Trophoblast cell (in vitro differentiated cells and primary cell): ENCODE measurements at regions not wholly inside any gene's neighbourhood (a gene's known extent, or its start where the extent isn't known, plus 50 kb on each side); places are given as distances from the start of the nearest gene placed in this dataset.

Experiments
- DNase-seq, 2 donors: peaks; one replicate each; pipeline ENCODE4 v3.0.0-alpha.2; 2016
- H2AFZ ChIP-seq: 2 replicates; pipeline ENCODE4 v1.6.1; 2013; ENCODE audit warnings: low read length, moderate library complexity, mild to moderate bottlenecking; ENCODE audit not compliant: insufficient read depth, poor library complexity
- H2AK5ac ChIP-seq: 2 replicates; pipeline ENCODE4 v1.6.1; 2013; ENCODE audit warnings: mild to moderate bottlenecking, low read length
- H2BK120ac ChIP-seq: 2 replicates; pipeline ENCODE4 v1.6.1; 2013; ENCODE audit warnings: low read length, mild to moderate bottlenecking, moderate library complexity; ENCODE audit not compliant: insufficient read depth, poor library complexity
- H2BK12ac ChIP-seq: 2 replicates; pipeline ENCODE4 v1.6.1; 2013; ENCODE audit warnings: mild to moderate bottlenecking, low read length, moderate library complexity
- H2BK5ac ChIP-seq: 2 replicates; pipeline ENCODE4 v1.6.1; 2013; ENCODE audit warnings: low read length, low read depth, moderate library complexity, mild to moderate bottlenecking; ENCODE audit not compliant: poor library complexity
- H3K14ac ChIP-seq: 2 replicates; pipeline ENCODE4 v1.6.1; 2013; ENCODE audit warnings: mild to moderate bottlenecking, low read length
- H3K18ac ChIP-seq: 2 replicates; pipeline ENCODE4 v1.6.1; 2013; ENCODE audit warnings: mild to moderate bottlenecking, low read length
- H3K23ac ChIP-seq: 2 replicates; pipeline ENCODE4 v1.6.1; 2013; ENCODE audit warnings: low read length
- H3K27ac ChIP-seq: 2 replicates; pipeline ENCODE4 v1.5.1; 2013; ENCODE audit warnings: low read depth, mild to moderate bottlenecking, inconsistent platforms, low read length, moderate library complexity
- H3K27me3 ChIP-seq: 2 replicates; pipeline ENCODE4 v1.6.1; 2013; ENCODE audit warnings: inconsistent platforms, mild to moderate bottlenecking, low read length, moderate library complexity; ENCODE audit not compliant: insufficient read depth
- H3K36me3 ChIP-seq, 2 experiments: 1 replicate in 1 of 2; 2 replicates in 1 of 2; pipeline ENCODE4 v1.6.1; 2013; ENCODE audit warnings: low read length in 2 of 2, mild to moderate bottlenecking in 2 of 2, moderate library complexity in 1 of 2; ENCODE audit not compliant: insufficient read depth in 2 of 2, control insufficient read depth in 1 of 2
- H3K4ac ChIP-seq: 2 replicates; pipeline ENCODE4 v1.6.1; 2013; ENCODE audit warnings: low read depth, mild to moderate bottlenecking, low read length, moderate library complexity
- H3K4me1 ChIP-seq, 2 experiments: 1 replicate in 1 of 2; 2 replicates in 1 of 2; pipeline ENCODE4 v1.6.1; 2013; ENCODE audit warnings: low read length in 2 of 2, mild to moderate bottlenecking in 2 of 2, moderate library complexity in 1 of 2; ENCODE audit not compliant: insufficient read depth in 2 of 2, control insufficient read depth in 1 of 2
- H3K4me2 ChIP-seq: 2 replicates; pipeline ENCODE4 v1.6.1; 2013; ENCODE audit warnings: inconsistent platforms, mild to moderate bottlenecking, low read length, moderate library complexity
- H3K4me3 ChIP-seq: 2 replicates; pipeline ENCODE4 v1.5.1; 2013; ENCODE audit warnings: mild to moderate bottlenecking, low read depth, low read length, inconsistent platforms
- H3K79me1 ChIP-seq: one replicate; pipeline ENCODE4 v1.6.1; 2013; ENCODE audit warnings: low read length
- H3K79me2 ChIP-seq: 2 replicates; pipeline ENCODE4 v1.6.1; 2013; ENCODE audit warnings: low read length, mild to moderate bottlenecking; ENCODE audit not compliant: control insufficient read depth, insufficient read depth, poor library complexity
- H3K9ac ChIP-seq: 2 replicates; pipeline ENCODE4 v1.6.1; 2013; ENCODE audit warnings: mild to moderate bottlenecking, low read length
- H3K9me3 ChIP-seq: 2 replicates; pipeline ENCODE4 v1.6.1; 2013; ENCODE audit warnings: low read depth, mild to moderate bottlenecking, control low read depth, inconsistent platforms, low read length; ENCODE audit not compliant: insufficient read depth
- H4K12ac ChIP-seq: 2 replicates; pipeline ENCODE4 v1.6.1; 2013; ENCODE audit warnings: low read depth, mild to moderate bottlenecking, low read length, moderate library complexity
- H4K8ac ChIP-seq: 2 replicates; pipeline ENCODE4 v1.6.1; 2013; ENCODE audit warnings: low read depth, mild to moderate bottlenecking, low read length, moderate library complexity
- H4K91ac ChIP-seq: one replicate; pipeline ENCODE4 v1.6.1; 2013; ENCODE audit warnings: low read depth, mild to moderate bottlenecking, low read length, moderate library complexity
- WGBS: extraction: QIAGEN DNeasy Blood & Tissue Kit; methylation state at CpG from one replicate; pipeline ENCODE4 v1.1.7; 2013; ENCODE audit warnings: missing lambda C conversion rate; ENCODE audit not compliant: insufficient read length, insufficient coverage; ENCODE audit errors: extremely low coverage; 5-methylcytosine and 5-hydroxymethylcytosine counted together

- no peak overlapping the region for H2BK12ac ChIP-seq
- no peaks in the 10 kb centered on the region for H3K79me2 ChIP-seq
- no peak overlapping the region for H3K4me2 ChIP-seq
- H2BK5ac ChIP-seq: no peak overlapping the region
- no CpG with 5 or more reads among the region's 3 CpGs for WGBS
- no peak overlapping the region for H3K9ac ChIP-seq
- H3K79me1 ChIP-seq: no peaks in the 10 kb centered on the region
- no peaks in the 10 kb centered on the region for H3K4me1 ChIP-seq
- H4K12ac ChIP-seq: no peak overlapping the region
- H3K27ac ChIP-seq: no peak overlapping the region
- no peak overlapping the region for H3K23ac ChIP-seq
- H3K4ac ChIP-seq: no peak overlapping the region
- no peak overlapping the region for H2BK120ac ChIP-seq
- no peak for DNase-seq
- no peak overlapping the region for H2AFZ ChIP-seq
- H4K91ac ChIP-seq: no peak overlapping the region
- H2AK5ac ChIP-seq: no peak overlapping the region
- peaks cover 3% of the 10 kb centered on the region for H3K9me3 ChIP-seq
- H3K27me3 ChIP-seq: no peaks in the 10 kb centered on the region
- H4K8ac ChIP-seq: no peak overlapping the region
- H3K14ac ChIP-seq: no peak overlapping the region
- no peak overlapping the region for H3K4me3 ChIP-seq
- H3K36me3 ChIP-seq: no peaks in the 10 kb centered on the region
- H3K18ac ChIP-seq: no peak overlapping the region
These were observed 70.6 kb upstream of the CXCL14 start for GRCh38 chr5:135649435-135649834.

GRCh38 chr5:135648116-135648515 is 69.3 kb upstream of the CXCL14 start:
- Histone ChIP-seq H3K79me2 (no peaks in the 10 kb centered on the region), H2AK5ac (no peak overlapping the region), H2BK120ac (no peak overlapping the region), H3K14ac (no peak overlapping the region), H3K27ac (no peak overlapping the region), H3K36me3 (no peaks in the 10 kb centered on the region), H2BK12ac (no peak overlapping the region), H3K27me3 (no peaks in the 10 kb centered on the region), H3K4me1 (peaks cover 0 to 3% of the 10 kb centered on the region in 2 experiments), H3K4ac (no peak overlapping the region), H4K8ac (no peak overlapping the region), H3K79me1 (no peaks in the 10 kb centered on the region), H3K9ac (no peak overlapping the region), H3K9me3 (peaks cover 3% of the 10 kb centered on the region), H2BK5ac (no peak overlapping the region), H3K18ac (no peak overlapping the region), H4K91ac (no peak overlapping the region), H3K4me2 (no peak overlapping the region), H4K12ac (no peak overlapping the region), H2AFZ (no peak overlapping the region), H3K23ac (no peak overlapping the region), H3K4me3 (no peak overlapping the region)
- no peak for DNase-seq
- no CpG with 5 or more reads among the region's 2 CpGs for WGBS

GRCh38 chr5:135645336-135646180 is 66.8 kb upstream of the CXCL14 start:
- no peak overlapping the region for H3K27ac ChIP-seq
- no peak overlapping the region for H4K91ac ChIP-seq
- whole genome bisulfite sequencing: no CpG with 5 or more reads among the region's 8 CpGs
- H2BK12ac ChIP-seq: no peak overlapping the region
- no peaks in the 10 kb centered on the region for H3K79me1 ChIP-seq
- peaks cover 0 to 3% of the 10 kb centered on the region in 2 experiments for H3K4me1 ChIP-seq
- H3K4ac ChIP-seq: no peak overlapping the region
- H3K27me3 ChIP-seq: no peaks in the 10 kb centered on the region
- H3K18ac ChIP-seq: no peak overlapping the region
- H3K79me2 ChIP-seq: no peaks in the 10 kb centered on the region
- no peak overlapping the region for H2BK5ac ChIP-seq
- peaks cover 3% of the 10 kb centered on the region for H3K9me3 ChIP-seq
- H2AK5ac ChIP-seq: no peak overlapping the region
- no peak overlapping the region for H2AFZ ChIP-seq
- no peak overlapping the region for H3K9ac ChIP-seq
- H3K23ac ChIP-seq: no peak overlapping the region
- no peak overlapping the region for H2BK120ac ChIP-seq
- H4K8ac ChIP-seq: no peak overlapping the region
- H4K12ac ChIP-seq: no peak overlapping the region
- no peak overlapping the region for H3K4me2 ChIP-seq
- no peaks in the 10 kb centered on the region for H3K36me3 ChIP-seq
- H3K4me3 ChIP-seq: no peak overlapping the region
- H3K14ac ChIP-seq: no peak overlapping the region
- no peak for DNase-seq

DNA sequence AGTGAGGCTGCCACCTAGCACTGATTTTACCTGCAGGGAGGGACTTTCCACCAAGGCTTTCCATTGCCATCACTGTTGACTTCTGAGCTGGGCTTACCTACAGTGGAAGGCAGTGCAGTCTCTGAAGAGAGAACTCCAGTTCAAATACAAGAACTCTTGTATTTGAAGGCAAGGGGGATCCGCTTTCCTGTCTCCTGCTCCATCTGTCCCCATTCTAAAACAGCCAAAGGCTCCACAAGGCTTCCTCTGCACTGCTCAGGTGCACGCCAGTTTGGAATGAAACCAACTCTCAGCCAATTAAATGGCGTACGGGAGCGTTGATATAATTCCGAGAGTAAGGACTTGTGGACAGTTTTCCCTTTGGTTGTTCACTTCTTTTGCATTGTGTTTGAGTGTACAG is 66.0 kb upstream of the CXCL14 start:
- Histone ChIP-seq H2BK120ac (no peak overlapping the region), H3K9ac (no peak overlapping the region), H3K27me3 (no peaks in the 10 kb centered on the region), H3K79me2 (no peaks in the 10 kb centered on the region), H3K23ac (no peak overlapping the region), H3K4ac (no peak overlapping the region), H2BK5ac (no peak overlapping the region), H3K18ac (no peak overlapping the region), H3K27ac (no peak overlapping the region), H3K9me3 (peaks cover 3% of the 10 kb centered on the region), H3K79me1 (no peaks in the 10 kb centered on the region), H2AFZ (no peak overlapping the region), H4K12ac (no peak overlapping the region), H3K4me1 (peaks cover 0 to 3% of the 10 kb centered on the region in 2 experiments), H3K4me2 (no peak overlapping the region), H3K36me3 (no peaks in the 10 kb centered on the region), H3K14ac (no peak overlapping the region), H3K4me3 (no peak overlapping the region), H2AK5ac (no peak overlapping the region), H4K91ac (no peak overlapping the region), H2BK12ac (no peak overlapping the region), H4K8ac (no peak overlapping the region)
- WGBS: no CpG with 5 or more reads among the region's 6 CpGs
- DNase-seq: no peak
